ENCODE measurements at regions not wholly inside any gene's neighbourhood (a gene's known extent, or its start where the extent isn't known, plus 50 kb on each side); places are given as distances from the start of the nearest gene placed in this dataset.

DNA sequence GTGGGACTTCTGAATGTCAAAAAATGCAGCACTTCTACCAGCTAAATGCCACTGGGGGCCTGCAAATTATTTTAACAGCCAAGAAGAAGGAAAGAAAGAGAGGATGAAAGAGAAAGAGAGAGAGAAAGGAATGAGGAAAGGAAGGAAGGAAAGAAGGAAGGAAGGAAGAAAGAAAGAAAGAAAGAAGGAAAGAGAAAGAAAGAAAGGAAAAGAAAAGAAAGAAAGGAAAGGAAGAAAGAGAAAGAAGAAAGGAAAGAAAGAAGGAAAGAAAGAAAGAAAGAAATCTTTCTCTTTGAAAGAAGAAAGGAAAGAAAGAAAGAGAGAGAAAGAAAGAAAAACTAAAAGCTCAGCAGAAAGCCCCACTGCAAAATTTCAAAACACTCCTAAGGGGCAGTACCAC, 69.2 kb upstream of the SV2C start:
- TF ChIP-seq, protein P1, sequence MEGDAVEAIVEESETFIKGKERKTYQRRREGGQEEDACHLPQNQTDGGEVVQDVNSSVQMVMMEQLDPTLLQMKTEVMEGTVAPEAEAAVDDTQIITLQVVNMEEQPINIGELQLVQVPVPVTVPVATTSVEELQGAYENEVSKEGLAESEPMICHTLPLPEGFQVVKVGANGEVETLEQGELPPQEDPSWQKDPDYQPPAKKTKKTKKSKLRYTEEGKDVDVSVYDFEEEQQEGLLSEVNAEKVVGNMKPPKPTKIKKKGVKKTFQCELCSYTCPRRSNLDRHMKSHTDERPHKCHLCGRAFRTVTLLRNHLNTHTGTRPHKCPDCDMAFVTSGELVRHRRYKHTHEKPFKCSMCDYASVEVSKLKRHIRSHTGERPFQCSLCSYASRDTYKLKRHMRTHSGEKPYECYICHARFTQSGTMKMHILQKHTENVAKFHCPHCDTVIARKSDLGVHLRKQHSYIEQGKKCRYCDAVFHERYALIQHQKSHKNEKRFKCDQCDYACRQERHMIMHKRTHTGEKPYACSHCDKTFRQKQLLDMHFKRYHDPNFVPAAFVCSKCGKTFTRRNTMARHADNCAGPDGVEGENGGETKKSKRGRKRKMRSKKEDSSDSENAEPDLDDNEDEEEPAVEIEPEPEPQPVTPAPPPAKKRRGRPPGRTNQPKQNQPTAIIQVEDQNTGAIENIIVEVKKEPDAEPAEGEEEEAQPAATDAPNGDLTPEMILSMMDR (IDR thresholded peaks at IDR 0.05; ENCODE audit: insufficient read depth, low read depth, low read length): no peak
- TF ChIP-seq EZH2 (IDR thresholded peaks at IDR 0.05; ENCODE audit: insufficient read depth, low read length): no peak
